ENCODE measurements at regions not wholly inside any gene's neighbourhood (a gene's known extent, or its start where the extent isn't known, plus 50 kb on each side); places are given as distances from the start of the nearest gene placed in this dataset.

DNA sequence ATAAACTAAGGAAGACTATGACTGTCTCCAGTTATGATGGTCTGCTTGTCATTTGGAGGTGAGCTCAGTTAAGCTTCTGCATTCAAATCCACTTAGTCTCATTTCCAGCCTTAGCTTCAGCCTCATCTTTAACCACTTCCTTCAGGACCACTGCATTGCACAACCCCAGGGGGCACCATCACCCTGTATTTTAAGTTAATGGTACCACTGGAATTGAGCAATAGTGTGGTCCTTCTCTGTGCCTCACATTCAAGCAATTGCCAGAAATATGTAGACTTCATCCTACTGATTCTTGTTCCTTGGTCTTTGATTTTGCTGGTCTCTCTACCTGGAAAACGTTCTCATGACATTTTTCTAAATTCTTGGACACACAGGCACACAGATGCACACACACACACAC lies 131.5 kb upstream of the PTPN3 start:
- no peak for TF ChIP-seq EP300 (IDR thresholded peaks at IDR 0.05)
- TF ChIP-seq, protein P1, sequence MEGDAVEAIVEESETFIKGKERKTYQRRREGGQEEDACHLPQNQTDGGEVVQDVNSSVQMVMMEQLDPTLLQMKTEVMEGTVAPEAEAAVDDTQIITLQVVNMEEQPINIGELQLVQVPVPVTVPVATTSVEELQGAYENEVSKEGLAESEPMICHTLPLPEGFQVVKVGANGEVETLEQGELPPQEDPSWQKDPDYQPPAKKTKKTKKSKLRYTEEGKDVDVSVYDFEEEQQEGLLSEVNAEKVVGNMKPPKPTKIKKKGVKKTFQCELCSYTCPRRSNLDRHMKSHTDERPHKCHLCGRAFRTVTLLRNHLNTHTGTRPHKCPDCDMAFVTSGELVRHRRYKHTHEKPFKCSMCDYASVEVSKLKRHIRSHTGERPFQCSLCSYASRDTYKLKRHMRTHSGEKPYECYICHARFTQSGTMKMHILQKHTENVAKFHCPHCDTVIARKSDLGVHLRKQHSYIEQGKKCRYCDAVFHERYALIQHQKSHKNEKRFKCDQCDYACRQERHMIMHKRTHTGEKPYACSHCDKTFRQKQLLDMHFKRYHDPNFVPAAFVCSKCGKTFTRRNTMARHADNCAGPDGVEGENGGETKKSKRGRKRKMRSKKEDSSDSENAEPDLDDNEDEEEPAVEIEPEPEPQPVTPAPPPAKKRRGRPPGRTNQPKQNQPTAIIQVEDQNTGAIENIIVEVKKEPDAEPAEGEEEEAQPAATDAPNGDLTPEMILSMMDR (IDR thresholded peaks at IDR 0.05): no peak
